Mucosa of stomach (tissue), 1 donor: ENCODE measurements at regions not wholly inside any gene's neighbourhood (a gene's known extent, or its start where the extent isn't known, plus 50 kb on each side); places are given as distances from the start of the nearest gene placed in this dataset.

Experiments used
- H3K27me3 ChIP-seq: one replicate; pipeline ENCODE4 v1.7.0; 2013; ENCODE audit warnings: mild to moderate bottlenecking, low read length; ENCODE audit not compliant: control insufficient read depth, insufficient read depth
- H3K36me3 ChIP-seq: one replicate; pipeline ENCODE4 v1.7.0; 2013; ENCODE audit warnings: low read length; ENCODE audit not compliant: control insufficient read depth, insufficient read depth
- H3K4me1 ChIP-seq: one replicate; pipeline ENCODE4 v1.7.0; 2013; ENCODE audit warnings: mild to moderate bottlenecking, low read length; ENCODE audit not compliant: control insufficient read depth, insufficient read depth
- H3K4me3 ChIP-seq: one replicate; pipeline ENCODE4 v1.7.0; 2013; ENCODE audit warnings: low read length
- H3K9ac ChIP-seq: one replicate; pipeline ENCODE4 v1.7.0; 2013; ENCODE audit warnings: mild to moderate bottlenecking, low read length, moderate library complexity
- H3K9me3 ChIP-seq: one replicate; pipeline ENCODE4 v1.7.0; 2013; ENCODE audit warnings: mild to moderate bottlenecking, low read length, moderate library complexity; ENCODE audit not compliant: control insufficient read depth
- donor health status: Pancreatic carcinoma.

- Histone ChIP-seq H3K4me3 (no peak overlapping the region), H3K9me3 (no peaks in the 10 kb centered on the region), H3K36me3 (no peaks in the 10 kb centered on the region), H3K27me3 (peaks cover 5% of the 10 kb centered on the region), H3K4me1 (no peaks in the 10 kb centered on the region), H3K9ac (no peak overlapping the region)
Observed at GRCh38 chr22:49427941-49428340, 399.7 kb downstream of the BRD1 start.

GRCh38 chr22:49427341-49427740, 400.3 kb downstream of the BRD1 start:
- H3K36me3 ChIP-seq: no peaks in the 10 kb centered on the region
- H3K27me3 ChIP-seq: peaks cover 5% of the 10 kb centered on the region
- no peaks in the 10 kb centered on the region for H3K4me1 ChIP-seq
- H3K9me3 ChIP-seq: no peaks in the 10 kb centered on the region
- H3K4me3 ChIP-seq: no peak overlapping the region
- H3K9ac ChIP-seq: no peak overlapping the region

DNA sequence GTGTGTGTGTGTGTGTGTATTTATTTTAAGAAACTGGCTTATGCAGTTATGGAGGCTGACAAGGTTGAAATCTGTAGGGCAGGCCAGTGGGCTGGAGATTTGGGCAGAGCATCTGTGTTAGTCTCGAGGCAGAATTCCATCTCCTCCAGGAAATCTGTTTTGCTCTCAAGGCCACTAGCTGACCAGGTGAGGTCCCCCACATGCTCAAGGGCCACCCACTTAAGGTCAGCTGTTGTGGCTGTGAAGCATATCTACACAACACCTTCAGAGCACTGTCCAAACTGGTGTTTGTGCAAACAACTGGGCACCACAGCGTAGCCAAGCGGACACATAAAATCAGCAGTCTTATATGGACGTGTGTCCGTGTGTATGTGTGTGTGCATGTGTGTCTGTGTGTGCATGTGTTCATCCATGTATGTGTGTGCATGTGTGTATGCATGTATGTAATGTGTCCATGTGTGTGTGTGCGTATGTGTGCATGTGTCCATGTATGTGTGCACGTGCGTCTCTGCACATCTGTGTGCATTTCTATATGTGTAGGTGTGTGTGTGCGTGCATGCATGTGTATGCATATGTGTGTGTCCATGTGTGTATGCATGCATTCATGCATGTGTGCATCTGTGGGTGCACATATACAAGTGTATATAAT, 400.9 kb downstream of the BRD1 start:
- H3K9ac ChIP-seq: no peak overlapping the region
- H3K4me1 ChIP-seq: no peaks in the 10 kb centered on the region
- H3K27me3 ChIP-seq: peaks cover 5% of the 10 kb centered on the region
- H3K4me3 ChIP-seq: no peak overlapping the region
- H3K36me3 ChIP-seq: no peaks in the 10 kb centered on the region
- H3K9me3 ChIP-seq: no peaks in the 10 kb centered on the region

DNA sequence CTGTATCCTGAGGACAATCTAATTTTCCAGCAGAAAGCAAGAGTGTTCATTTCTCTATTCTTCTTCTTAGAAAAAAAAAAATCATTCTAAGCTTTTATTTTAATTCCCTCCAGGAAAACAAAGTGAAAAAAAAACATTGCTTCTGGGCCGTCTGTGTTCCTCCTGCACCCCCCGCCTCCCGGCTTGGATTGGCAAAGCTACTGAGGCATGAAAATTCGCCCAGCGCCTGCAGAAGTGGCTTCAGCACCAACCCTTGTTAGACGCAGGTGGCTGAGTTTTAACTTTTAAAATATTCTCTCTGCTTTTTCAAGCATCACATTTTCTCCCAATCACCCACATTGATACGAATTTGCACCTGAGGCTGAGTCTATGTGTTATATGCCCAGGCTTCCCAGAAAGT, 401.6 kb downstream of the BRD1 start:
- no peak overlapping the region for H3K4me3 ChIP-seq
- H3K36me3 ChIP-seq: no peaks in the 10 kb centered on the region
- H3K4me1 ChIP-seq: no peaks in the 10 kb centered on the region
- peaks cover 5% of the 10 kb centered on the region for H3K27me3 ChIP-seq
- no peaks in the 10 kb centered on the region for H3K9me3 ChIP-seq
- H3K9ac ChIP-seq: no peak overlapping the region

- Histone ChIP-seq H3K36me3 (no peaks in the 10 kb centered on the region), H3K9me3 (no peaks in the 10 kb centered on the region), H3K27me3 (peaks cover 5% of the 10 kb centered on the region), H3K4me1 (no peaks in the 10 kb centered on the region), H3K4me3 (no peak overlapping the region), H3K9ac (no peak overlapping the region)
Observed at GRCh38 chr22:49425356-49425755, 402.3 kb downstream of the BRD1 start.

DNA sequence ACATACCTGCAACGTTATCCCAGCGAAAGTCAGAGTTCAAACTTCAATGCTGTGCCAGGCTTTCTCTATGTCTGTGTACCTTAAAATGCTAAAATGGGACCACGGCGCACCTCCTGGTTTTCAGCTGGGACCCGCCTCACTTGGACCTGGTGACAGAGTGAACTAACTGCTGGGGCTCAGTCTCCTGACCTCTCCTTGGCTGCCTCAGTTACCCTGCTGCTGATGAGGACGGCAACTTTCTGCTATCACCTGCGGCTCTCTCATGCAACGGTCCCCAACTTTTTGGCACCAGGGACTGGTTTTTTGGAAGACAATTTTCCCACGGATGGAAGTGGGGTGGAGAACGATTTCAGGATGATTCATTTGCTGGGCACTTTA, 402.8 kb downstream of the BRD1 start:
- no peaks in the 10 kb centered on the region for H3K4me1 ChIP-seq
- H3K9ac ChIP-seq: no peak overlapping the region
- no peaks in the 10 kb centered on the region for H3K9me3 ChIP-seq
- no peaks in the 10 kb centered on the region for H3K36me3 ChIP-seq
- peaks cover 5% of the 10 kb centered on the region for H3K27me3 ChIP-seq
- H3K4me3 ChIP-seq: no peak overlapping the region

GRCh38 chr22:49423125-49423650, 404.5 kb downstream of the BRD1 start:
- Histone ChIP-seq H3K36me3 (no peaks in the 10 kb centered on the region), H3K27me3 (peaks cover 5% of the 10 kb centered on the region), H3K9ac (no peak overlapping the region)

GRCh38 chr22:49422701-49423100, 405.0 kb downstream of the BRD1 start:
- H3K9ac ChIP-seq: no peak overlapping the region
- peaks cover 3% of the 10 kb centered on the region for H3K27me3 ChIP-seq
- no peaks in the 10 kb centered on the region for H3K36me3 ChIP-seq

More at GRCh38 chr22:49423125-49423650, 404.5 kb downstream of the BRD1 start:
- no peak overlapping the region for H3K4me3 ChIP-seq
- no peaks in the 10 kb centered on the region for H3K9me3 ChIP-seq
- no peaks in the 10 kb centered on the region for H3K4me1 ChIP-seq

DNA sequence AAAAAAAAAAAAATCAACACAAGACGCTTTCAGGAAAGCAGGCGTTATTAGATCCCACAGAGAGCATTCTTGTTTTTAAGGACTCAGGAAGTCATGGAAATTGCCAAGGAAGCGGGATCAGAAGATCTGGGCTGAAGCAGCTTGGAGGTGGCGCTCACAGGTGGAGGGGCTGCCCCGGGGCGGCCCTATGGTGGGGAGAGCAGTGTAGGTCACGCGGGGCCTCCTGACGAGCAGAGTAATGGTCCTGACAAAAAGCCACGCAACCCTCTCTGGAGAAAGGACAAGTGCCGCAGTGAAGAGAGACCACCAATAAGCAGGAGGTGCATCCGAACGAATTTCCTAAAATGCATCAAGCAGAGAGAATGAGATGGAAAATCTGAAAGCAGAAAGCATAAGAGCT, 407.0 kb downstream of the BRD1 start:
- no peak overlapping the region for H3K4me3 ChIP-seq
- no peaks in the 10 kb centered on the region for H3K4me1 ChIP-seq
- H3K9ac ChIP-seq: no peak overlapping the region
- H3K9me3 ChIP-seq: no peaks in the 10 kb centered on the region
- H3K36me3 ChIP-seq: no peaks in the 10 kb centered on the region
- no peaks in the 10 kb centered on the region for H3K27me3 ChIP-seq

More at GRCh38 chr22:49422701-49423100, 405.0 kb downstream of the BRD1 start:
- no peaks in the 10 kb centered on the region for H3K9me3 ChIP-seq
- H3K4me1 ChIP-seq: no peaks in the 10 kb centered on the region
- no peak overlapping the region for H3K4me3 ChIP-seq

GRCh38 chr22:49419661-49420060, 408.0 kb downstream of the BRD1 start:
- Histone ChIP-seq H3K9me3 (no peaks in the 10 kb centered on the region), H3K9ac (no peak overlapping the region), H3K36me3 (no peaks in the 10 kb centered on the region), H3K4me3 (no peak overlapping the region), H3K4me1 (no peaks in the 10 kb centered on the region), H3K27me3 (peaks cover 3% of the 10 kb centered on the region)

DNA sequence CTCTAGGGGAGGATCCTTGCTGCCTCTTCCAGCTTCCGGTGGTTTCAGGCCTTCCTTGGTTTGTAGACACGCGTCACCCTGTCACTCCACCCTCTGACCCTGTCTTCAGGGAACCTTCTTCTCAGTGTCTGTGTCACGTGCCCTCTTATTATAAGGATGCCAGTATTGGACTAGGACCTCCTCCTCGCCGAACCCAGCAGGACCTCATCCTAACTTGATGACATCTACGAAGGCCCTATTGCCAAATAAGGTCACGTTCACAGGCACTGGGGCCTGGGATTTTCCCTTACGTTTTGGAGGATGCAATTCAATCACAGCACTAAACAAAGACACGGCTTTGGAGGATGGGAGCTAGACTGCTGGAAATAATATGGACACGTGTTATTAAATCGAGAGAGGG, 408.7 kb downstream of the BRD1 start:
- Histone ChIP-seq H3K9ac (no peak overlapping the region), H3K36me3 (no peaks in the 10 kb centered on the region), H3K9me3 (no peaks in the 10 kb centered on the region), H3K4me1 (no peaks in the 10 kb centered on the region), H3K27me3 (peaks cover 3% of the 10 kb centered on the region), H3K4me3 (no peak overlapping the region)

DNA sequence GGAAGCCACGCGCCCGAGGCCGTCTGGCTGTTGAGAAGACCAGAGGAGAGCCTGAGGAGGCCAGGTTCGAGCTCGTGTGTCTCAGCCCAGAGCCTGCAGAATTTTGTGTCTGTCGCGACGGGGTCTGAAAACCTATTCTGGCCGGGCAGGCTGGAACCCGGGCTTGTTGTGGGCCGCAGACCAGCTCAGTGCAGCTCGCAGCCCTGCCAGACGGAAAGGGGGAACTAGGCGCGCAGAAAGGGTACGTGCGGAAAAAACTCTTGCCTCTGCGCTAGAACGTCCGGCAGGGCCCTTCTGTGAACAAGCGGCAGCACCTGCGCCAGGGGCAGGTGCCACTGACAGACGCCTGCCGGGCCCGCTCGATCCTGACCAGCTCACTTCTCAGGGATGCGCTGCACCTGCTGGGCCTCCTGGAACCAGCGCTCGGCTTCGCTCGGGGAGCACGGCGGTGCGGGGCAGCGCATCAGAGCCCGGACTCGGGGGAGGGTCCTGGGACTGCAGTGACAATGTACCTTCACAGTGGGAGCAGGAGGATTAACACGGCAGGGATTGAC, 409.3 kb downstream of the BRD1 start:
- H3K9ac ChIP-seq: no peak overlapping the region
- no peaks in the 10 kb centered on the region for H3K4me1 ChIP-seq
- H3K9me3 ChIP-seq: no peaks in the 10 kb centered on the region
- H3K27me3 ChIP-seq: peaks cover 3% of the 10 kb centered on the region
- H3K36me3 ChIP-seq: no peaks in the 10 kb centered on the region
- H3K4me3 ChIP-seq: no peak overlapping the region
